ENCODE measurements at regions not wholly inside any gene's neighbourhood (a gene's known extent, or its start where the extent isn't known, plus 50 kb on each side); places are given as distances from the start of the nearest gene placed in this dataset.

- H3K27ac ChIP-seq (ENCODE audit: low read depth in 2 of 2, low read length in 2 of 2), result no peak overlapping the region
- no peak overlapping the region for H3K9ac ChIP-seq (ENCODE audit: low read depth in 1 of 2, low read length in 2 of 2)
- H3K4me3 ChIP-seq (ENCODE audit: low read length in 2 of 2), result no peak overlapping the region
- H3K27me3 ChIP-seq (ENCODE audit: control insufficient read depth in 2 of 2, insufficient read depth in 2 of 2, low read length in 2 of 2), result no peaks in the 10 kb centered on the region
- H3K9me3 ChIP-seq (ENCODE audit: control insufficient read depth in 2 of 2, low read length in 2 of 2), result no peaks in the 10 kb centered on the region
- H3K36me3 ChIP-seq (ENCODE audit: control insufficient read depth in 2 of 2, insufficient read depth in 2 of 2, low read length in 2 of 2), result no peaks in the 10 kb centered on the region
- H3K4me1 ChIP-seq (ENCODE audit: control insufficient read depth in 2 of 2, insufficient read depth in 2 of 2, low read length in 2 of 2), result no peaks in the 10 kb centered on the region
Measured at GRCh38 chr2:122535960-122536505, 780.6 kb downstream of the TSN start.

- Histone ChIP-seq H3K9me3 (ENCODE audit: control insufficient read depth in 2 of 2, low read length in 2 of 2) (no peaks in the 10 kb centered on the region), H3K27me3 (ENCODE audit: control insufficient read depth in 2 of 2, insufficient read depth in 2 of 2, low read length in 2 of 2) (no peaks in the 10 kb centered on the region), H3K4me3 (ENCODE audit: low read length in 2 of 2) (no peak overlapping the region), H3K27ac (ENCODE audit: low read depth in 2 of 2, low read length in 2 of 2) (no peak overlapping the region), H3K36me3 (ENCODE audit: control insufficient read depth in 2 of 2, insufficient read depth in 2 of 2, low read length in 2 of 2) (no peaks in the 10 kb centered on the region), H3K9ac (ENCODE audit: low read depth in 1 of 2, low read length in 2 of 2) (no peak overlapping the region), H3K4me1 (ENCODE audit: control insufficient read depth in 2 of 2, insufficient read depth in 2 of 2, low read length in 2 of 2) (no peaks in the 10 kb centered on the region)
Measured at GRCh38 chr2:122539311-122539710, 783.9 kb downstream of the TSN start.

GRCh38 chr2:122539920-122540319 is 784.5 kb downstream of the TSN start:
- Histone ChIP-seq H3K27ac (ENCODE audit: low read depth in 2 of 2, low read length in 2 of 2) (no peak overlapping the region), H3K9me3 (ENCODE audit: control insufficient read depth in 2 of 2, low read length in 2 of 2) (no peaks in the 10 kb centered on the region), H3K27me3 (ENCODE audit: control insufficient read depth in 2 of 2, insufficient read depth in 2 of 2, low read length in 2 of 2) (no peaks in the 10 kb centered on the region), H3K4me1 (ENCODE audit: control insufficient read depth in 2 of 2, insufficient read depth in 2 of 2, low read length in 2 of 2) (no peaks in the 10 kb centered on the region), H3K9ac (ENCODE audit: low read depth in 1 of 2, low read length in 2 of 2) (no peak overlapping the region), H3K36me3 (ENCODE audit: control insufficient read depth in 2 of 2, insufficient read depth in 2 of 2, low read length in 2 of 2) (no peaks in the 10 kb centered on the region), H3K4me3 (ENCODE audit: low read length in 2 of 2) (no peak overlapping the region)

- Histone ChIP-seq H3K36me3 (ENCODE audit: control insufficient read depth in 2 of 2, insufficient read depth in 2 of 2, low read length in 2 of 2) (no peaks in the 10 kb centered on the region), H3K9me3 (ENCODE audit: control insufficient read depth in 2 of 2, low read length in 2 of 2) (no peaks in the 10 kb centered on the region), H3K4me3 (ENCODE audit: low read length in 2 of 2) (no peak overlapping the region), H3K27me3 (ENCODE audit: control insufficient read depth in 2 of 2, insufficient read depth in 2 of 2, low read length in 2 of 2) (no peaks in the 10 kb centered on the region), H3K27ac (ENCODE audit: low read depth in 2 of 2, low read length in 2 of 2) (no peak overlapping the region), H3K9ac (ENCODE audit: low read depth in 1 of 2, low read length in 2 of 2) (no peak overlapping the region), H3K4me1 (ENCODE audit: control insufficient read depth in 2 of 2, insufficient read depth in 2 of 2, low read length in 2 of 2) (no peaks in the 10 kb centered on the region)
Measured at GRCh38 chr2:122542236-122542635, 786.8 kb downstream of the TSN start.

- Histone ChIP-seq H3K9me3 (ENCODE audit: control insufficient read depth in 2 of 2, low read length in 2 of 2) (no peaks in the 10 kb centered on the region), H3K4me1 (ENCODE audit: control insufficient read depth in 2 of 2, insufficient read depth in 2 of 2, low read length in 2 of 2) (no peaks in the 10 kb centered on the region), H3K9ac (ENCODE audit: low read depth in 1 of 2, low read length in 2 of 2) (no peak overlapping the region), H3K4me3 (ENCODE audit: low read length in 2 of 2) (no peak overlapping the region), H3K27me3 (ENCODE audit: control insufficient read depth in 2 of 2, insufficient read depth in 2 of 2, low read length in 2 of 2) (no peaks in the 10 kb centered on the region), H3K27ac (ENCODE audit: low read depth in 2 of 2, low read length in 2 of 2) (no peak overlapping the region), H3K36me3 (ENCODE audit: control insufficient read depth in 2 of 2, insufficient read depth in 2 of 2, low read length in 2 of 2) (no peaks in the 10 kb centered on the region)
Measured at GRCh38 chr2:122542646-122543045, 787.2 kb downstream of the TSN start.

GRCh38 chr2:122543815-122544214 is 788.4 kb downstream of the TSN start:
- H3K27me3 ChIP-seq (ENCODE audit: control insufficient read depth in 2 of 2, insufficient read depth in 2 of 2, low read length in 2 of 2), result no peaks in the 10 kb centered on the region
- no peak overlapping the region for H3K27ac ChIP-seq (ENCODE audit: low read depth in 2 of 2, low read length in 2 of 2)
- H3K9ac ChIP-seq (ENCODE audit: low read depth in 1 of 2, low read length in 2 of 2), result no peak overlapping the region
- H3K4me1 ChIP-seq (ENCODE audit: control insufficient read depth in 2 of 2, insufficient read depth in 2 of 2, low read length in 2 of 2), result no peaks in the 10 kb centered on the region
- H3K36me3 ChIP-seq (ENCODE audit: control insufficient read depth in 2 of 2, insufficient read depth in 2 of 2, low read length in 2 of 2), result no peaks in the 10 kb centered on the region
- H3K9me3 ChIP-seq (ENCODE audit: control insufficient read depth in 2 of 2, low read length in 2 of 2), result no peaks in the 10 kb centered on the region
- H3K4me3 ChIP-seq (ENCODE audit: low read length in 2 of 2), result no peak overlapping the region

- no peaks in the 10 kb centered on the region for H3K9me3 ChIP-seq (ENCODE audit: control insufficient read depth in 2 of 2, low read length in 2 of 2)
- no peaks in the 10 kb centered on the region for H3K36me3 ChIP-seq (ENCODE audit: control insufficient read depth in 2 of 2, insufficient read depth in 2 of 2, low read length in 2 of 2)
- no peak overlapping the region for H3K4me3 ChIP-seq (ENCODE audit: low read length in 2 of 2)
- no peaks in the 10 kb centered on the region for H3K4me1 ChIP-seq (ENCODE audit: control insufficient read depth in 2 of 2, insufficient read depth in 2 of 2, low read length in 2 of 2)
- H3K27me3 ChIP-seq (ENCODE audit: control insufficient read depth in 2 of 2, insufficient read depth in 2 of 2, low read length in 2 of 2), result no peaks in the 10 kb centered on the region
- H3K9ac ChIP-seq (ENCODE audit: low read depth in 1 of 2, low read length in 2 of 2), result no peak overlapping the region
- no peak overlapping the region for H3K27ac ChIP-seq (ENCODE audit: low read depth in 2 of 2, low read length in 2 of 2)
Measured at GRCh38 chr2:122545821-122546220, 790.4 kb downstream of the TSN start.

GRCh38 chr2:122562775-122563174 is 807.3 kb downstream of the TSN start:
- no peaks in the 10 kb centered on the region for H3K27me3 ChIP-seq (ENCODE audit: control insufficient read depth in 2 of 2, insufficient read depth in 2 of 2, low read length in 2 of 2)
- H3K9ac ChIP-seq (ENCODE audit: low read depth in 1 of 2, low read length in 2 of 2), result no peak overlapping the region
- H3K4me1 ChIP-seq (ENCODE audit: control insufficient read depth in 2 of 2, insufficient read depth in 2 of 2, low read length in 2 of 2), result no peaks in the 10 kb centered on the region
- no peaks in the 10 kb centered on the region for H3K9me3 ChIP-seq (ENCODE audit: control insufficient read depth in 2 of 2, low read length in 2 of 2)
- no peak overlapping the region for H3K4me3 ChIP-seq (ENCODE audit: low read length in 2 of 2)
- H3K36me3 ChIP-seq (ENCODE audit: control insufficient read depth in 2 of 2, insufficient read depth in 2 of 2, low read length in 2 of 2), result no peaks in the 10 kb centered on the region
- no peak overlapping the region for H3K27ac ChIP-seq (ENCODE audit: low read depth in 2 of 2, low read length in 2 of 2)

GRCh38 chr2:122563781-122564180 is 808.3 kb downstream of the TSN start:
- Histone ChIP-seq H3K27me3 (ENCODE audit: control insufficient read depth in 2 of 2, insufficient read depth in 2 of 2, low read length in 2 of 2) (no peaks in the 10 kb centered on the region), H3K4me1 (ENCODE audit: control insufficient read depth in 2 of 2, insufficient read depth in 2 of 2, low read length in 2 of 2) (no peaks in the 10 kb centered on the region), H3K36me3 (ENCODE audit: control insufficient read depth in 2 of 2, insufficient read depth in 2 of 2, low read length in 2 of 2) (no peaks in the 10 kb centered on the region), H3K9ac (ENCODE audit: low read depth in 1 of 2, low read length in 2 of 2) (no peak overlapping the region), H3K4me3 (ENCODE audit: low read length in 2 of 2) (no peak overlapping the region), H3K27ac (ENCODE audit: low read depth in 2 of 2, low read length in 2 of 2) (no peak overlapping the region), H3K9me3 (ENCODE audit: control insufficient read depth in 2 of 2, low read length in 2 of 2) (no peaks in the 10 kb centered on the region)

- Histone ChIP-seq H3K27me3 (ENCODE audit: control insufficient read depth in 2 of 2, insufficient read depth in 2 of 2, low read length in 2 of 2) (no peaks in the 10 kb centered on the region), H3K9ac (ENCODE audit: low read depth in 1 of 2, low read length in 2 of 2) (no peak overlapping the region), H3K36me3 (ENCODE audit: control insufficient read depth in 2 of 2, insufficient read depth in 2 of 2, low read length in 2 of 2) (no peaks in the 10 kb centered on the region), H3K27ac (ENCODE audit: low read depth in 2 of 2, low read length in 2 of 2) (no peak overlapping the region), H3K4me3 (ENCODE audit: low read length in 2 of 2) (no peak overlapping the region), H3K9me3 (ENCODE audit: control insufficient read depth in 2 of 2, low read length in 2 of 2) (no peaks in the 10 kb centered on the region), H3K4me1 (ENCODE audit: control insufficient read depth in 2 of 2, insufficient read depth in 2 of 2, low read length in 2 of 2) (no peaks in the 10 kb centered on the region)
Measured at GRCh38 chr2:122564843-122565242, 809.4 kb downstream of the TSN start.

- H3K4me1 ChIP-seq (ENCODE audit: control insufficient read depth in 2 of 2, insufficient read depth in 2 of 2, low read length in 2 of 2), result no peaks in the 10 kb centered on the region
- no peaks in the 10 kb centered on the region for H3K27me3 ChIP-seq (ENCODE audit: control insufficient read depth in 2 of 2, insufficient read depth in 2 of 2, low read length in 2 of 2)
- no peak overlapping the region for H3K27ac ChIP-seq (ENCODE audit: low read depth in 2 of 2, low read length in 2 of 2)
- no peaks in the 10 kb centered on the region for H3K9me3 ChIP-seq (ENCODE audit: control insufficient read depth in 2 of 2, low read length in 2 of 2)
- no peaks in the 10 kb centered on the region for H3K36me3 ChIP-seq (ENCODE audit: control insufficient read depth in 2 of 2, insufficient read depth in 2 of 2, low read length in 2 of 2)
- H3K9ac ChIP-seq (ENCODE audit: low read depth in 1 of 2, low read length in 2 of 2), result no peak overlapping the region
- H3K4me3 ChIP-seq (ENCODE audit: low read length in 2 of 2), result no peak overlapping the region
Measured at GRCh38 chr2:122565364-122565763, 809.9 kb downstream of the TSN start.
